Nephron (organoid): ENCODE measurements at regions not wholly inside any gene's neighbourhood (a gene's known extent, or its start where the extent isn't known, plus 50 kb on each side); places are given as distances from the start of the nearest gene placed in this dataset.

ENCODE experiments used
- H3K27ac Mint-ChIP-seq, 3 experiments: 2 replicates each; pipeline ENCODE4 v1.8.0; 2020; ENCODE audit warnings: mixed read lengths in 3 of 3, mild to moderate bottlenecking in 2 of 3, moderate library complexity in 1 of 3
- H3K27me3 Mint-ChIP-seq: 2 replicates; pipeline ENCODE4 v1.8.0; 2021; ENCODE audit warnings: low read depth, mild to moderate bottlenecking, moderate library complexity, mixed read lengths
- H3K36me3 Mint-ChIP-seq: 2 replicates; pipeline ENCODE4 v1.8.0; 2020; ENCODE audit warnings: low read depth, mixed read lengths
- H3K4me1 Mint-ChIP-seq: 2 replicates; pipeline ENCODE4 v1.8.0; 2020; ENCODE audit warnings: mixed read lengths
- H3K4me3 Mint-ChIP-seq, 3 experiments: 2 replicates each; pipeline ENCODE4 v1.8.0; 2020; ENCODE audit warnings: mild to moderate bottlenecking in 3 of 3, mixed read lengths in 3 of 3, moderate library complexity in 2 of 3
- H3K9me3 Mint-ChIP-seq: 2 replicates; pipeline ENCODE4 v1.8.0; 2020; ENCODE audit warnings: mixed read lengths
- TF ChIP-seq, protein P1 (sequence below), 3 experiments: fragments of 200-600 bp; sonication (generic); IDR thresholded peaks; one replicate each; pipeline ENCODE4 v1.5.0; 2021; ENCODE audit warnings: antibody characterized with exemption in 3 of 3; ENCODE audit not compliant: unreplicated experiment in 3 of 3

- Mint-ChIP-seq H3K4me3 (no peak overlapping the region), H3K4me1 (peaks cover 3% of the 10 kb centered on the region), H3K27me3 (peaks cover 9% of the 10 kb centered on the region), H3K36me3 (no peaks in the 10 kb centered on the region), H3K9me3 (peaks cover 12% of the 10 kb centered on the region), H3K27ac (no peak overlapping the region)
- TF ChIP-seq, protein P1, sequence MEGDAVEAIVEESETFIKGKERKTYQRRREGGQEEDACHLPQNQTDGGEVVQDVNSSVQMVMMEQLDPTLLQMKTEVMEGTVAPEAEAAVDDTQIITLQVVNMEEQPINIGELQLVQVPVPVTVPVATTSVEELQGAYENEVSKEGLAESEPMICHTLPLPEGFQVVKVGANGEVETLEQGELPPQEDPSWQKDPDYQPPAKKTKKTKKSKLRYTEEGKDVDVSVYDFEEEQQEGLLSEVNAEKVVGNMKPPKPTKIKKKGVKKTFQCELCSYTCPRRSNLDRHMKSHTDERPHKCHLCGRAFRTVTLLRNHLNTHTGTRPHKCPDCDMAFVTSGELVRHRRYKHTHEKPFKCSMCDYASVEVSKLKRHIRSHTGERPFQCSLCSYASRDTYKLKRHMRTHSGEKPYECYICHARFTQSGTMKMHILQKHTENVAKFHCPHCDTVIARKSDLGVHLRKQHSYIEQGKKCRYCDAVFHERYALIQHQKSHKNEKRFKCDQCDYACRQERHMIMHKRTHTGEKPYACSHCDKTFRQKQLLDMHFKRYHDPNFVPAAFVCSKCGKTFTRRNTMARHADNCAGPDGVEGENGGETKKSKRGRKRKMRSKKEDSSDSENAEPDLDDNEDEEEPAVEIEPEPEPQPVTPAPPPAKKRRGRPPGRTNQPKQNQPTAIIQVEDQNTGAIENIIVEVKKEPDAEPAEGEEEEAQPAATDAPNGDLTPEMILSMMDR (IDR thresholded peaks at IDR 0.05; ENCODE audit: unreplicated experiment in 3 of 3), result no peak
Observed at GRCh38 chr19:29129148-29129547, 83.8 kb downstream of the UQCRFS1 start.

DNA sequence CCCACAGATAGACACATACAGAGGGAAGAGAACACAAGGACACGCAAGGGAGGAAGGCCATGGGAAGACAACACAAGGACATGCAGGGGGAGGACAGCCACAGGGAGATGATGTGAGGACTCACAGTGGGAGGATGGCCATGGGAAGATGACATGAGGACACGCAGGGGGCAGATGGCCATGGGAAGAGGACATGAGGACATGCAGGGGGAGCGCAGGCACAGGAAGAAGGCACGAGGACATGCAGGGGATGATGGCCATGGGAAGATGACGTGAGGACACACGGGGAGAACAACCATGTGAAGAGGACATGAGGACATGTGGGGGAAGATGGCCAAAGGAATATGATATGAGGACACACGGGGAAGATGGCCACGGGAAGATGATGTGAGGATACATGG is 84.7 kb downstream of the UQCRFS1 start:
- H3K36me3 Mint-ChIP-seq, result no peaks in the 10 kb centered on the region
- H3K27ac Mint-ChIP-seq, result no peak overlapping the region
- peaks cover 12% of the 10 kb centered on the region for H3K27me3 Mint-ChIP-seq
- H3K4me3 Mint-ChIP-seq, result no peak overlapping the region
- H3K4me1 Mint-ChIP-seq, result peaks cover 3% of the 10 kb centered on the region
- TF ChIP-seq, protein P1 (IDR thresholded peaks at IDR 0.05; ENCODE audit: unreplicated experiment in 3 of 3), result no peak
- peaks cover 12% of the 10 kb centered on the region for H3K9me3 Mint-ChIP-seq

DNA sequence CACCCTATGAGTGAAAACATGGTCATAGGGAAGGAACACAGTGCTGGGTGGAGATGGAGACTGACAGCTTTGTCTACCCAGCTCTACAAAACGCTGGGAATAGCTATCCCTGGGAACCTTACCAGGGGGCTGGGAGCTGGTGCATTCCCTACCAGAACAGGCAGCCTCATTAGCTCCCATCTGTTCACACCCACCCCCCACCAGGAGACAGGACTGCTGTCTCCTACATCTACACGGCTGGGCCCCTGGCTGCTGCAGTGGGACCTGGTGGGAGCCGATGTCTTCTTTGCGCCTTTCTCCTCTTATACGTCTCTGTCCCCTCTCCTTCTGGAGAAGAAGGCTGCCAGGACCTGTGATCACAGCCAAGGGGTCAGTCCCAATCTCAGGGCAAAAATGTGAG is 90.8 kb downstream of the UQCRFS1 start:
- Mint-ChIP-seq H3K4me1 (peaks cover 16% of the 10 kb centered on the region), H3K36me3 (peaks cover 3% of the 10 kb centered on the region), H3K4me3 (no peak overlapping the region), H3K27ac (no peak overlapping the region), H3K9me3 (peaks cover 13% of the 10 kb centered on the region), H3K27me3 (peaks cover 10% of the 10 kb centered on the region)
- TF ChIP-seq, protein P1 (IDR thresholded peaks at IDR 0.05; ENCODE audit: unreplicated experiment in 3 of 3), result no peak

- peaks cover 3% of the 10 kb centered on the region for H3K36me3 Mint-ChIP-seq
- H3K27ac Mint-ChIP-seq, result no peak overlapping the region
Observed at GRCh38 chr19:29121684-29122083, 91.3 kb downstream of the UQCRFS1 start.

DNA sequence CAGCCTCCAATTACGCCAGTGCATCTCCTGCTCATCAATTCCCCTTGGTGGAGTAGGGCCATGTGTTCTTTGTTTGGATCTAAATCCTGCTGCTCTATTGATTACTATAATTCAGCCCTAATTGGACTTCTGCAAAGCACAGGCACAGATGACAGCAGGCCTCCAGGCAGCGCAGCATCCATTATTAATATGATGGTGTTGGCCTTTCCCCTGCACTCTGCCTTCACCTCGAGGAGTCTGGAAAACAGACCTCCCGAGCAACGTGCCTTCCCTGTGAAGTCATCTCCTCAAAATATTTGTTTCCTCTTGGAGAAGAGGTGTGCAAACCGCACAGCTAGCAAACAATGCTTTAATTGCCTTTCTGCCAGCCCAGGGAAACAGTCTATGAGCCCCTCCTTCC is 92.5 kb downstream of the UQCRFS1 start:
- H3K36me3 Mint-ChIP-seq, result peaks cover 3% of the 10 kb centered on the region
- H3K9me3 Mint-ChIP-seq, result peaks cover 13% of the 10 kb centered on the region
- peaks cover 10% of the 10 kb centered on the region for H3K27me3 Mint-ChIP-seq
- H3K27ac Mint-ChIP-seq, result peak overlapping the region in 1 of 3 experiments; percentile 15
- H3K4me1 Mint-ChIP-seq, result peaks cover 16% of the 10 kb centered on the region
- no peak overlapping the region for H3K4me3 Mint-ChIP-seq
- TF ChIP-seq, protein P1 (IDR thresholded peaks at IDR 0.05; ENCODE audit: unreplicated experiment in 3 of 3), result no peak

More at GRCh38 chr19:29121684-29122083, 91.3 kb downstream of the UQCRFS1 start:
- TF ChIP-seq, protein P1 (IDR thresholded peaks at IDR 0.05; ENCODE audit: unreplicated experiment in 3 of 3), result peak; percentile 31 to 56 (median 36)
- peaks cover 16% of the 10 kb centered on the region for H3K4me1 Mint-ChIP-seq
- peaks cover 13% of the 10 kb centered on the region for H3K9me3 Mint-ChIP-seq
- peaks cover 10% of the 10 kb centered on the region for H3K27me3 Mint-ChIP-seq
- H3K4me3 Mint-ChIP-seq, result no peak overlapping the region

- Mint-ChIP-seq H3K9me3 (peaks cover 8% of the 10 kb centered on the region), H3K4me3 (no peak overlapping the region), H3K27me3 (peaks cover 10% of the 10 kb centered on the region), H3K4me1 (peaks cover 16% of the 10 kb centered on the region), H3K27ac (no peak overlapping the region), H3K36me3 (peaks cover 3% of the 10 kb centered on the region)
- TF ChIP-seq, protein P1 (IDR thresholded peaks at IDR 0.05; ENCODE audit: unreplicated experiment in 3 of 3), result peak; percentile 28 to 51 (median 38)
Observed at GRCh38 chr19:29119590-29119989, 93.4 kb downstream of the UQCRFS1 start.
